ENCODE measurements at regions not wholly inside any gene's neighbourhood (a gene's known extent, or its start where the extent isn't known, plus 50 kb on each side); places are given as distances from the start of the nearest gene placed in this dataset.

- dilution Hi-C loops (cut with MboI; ENCODE audit: extremely low pct_ligation_motif_present, low sequenced_read_pairs), result no loop called here
These were observed 65.4 kb upstream of the ZC3H12C start for GRCh38 chr11:110027627-110028371.

GRCh38 chr11:110028921-110029320 lies 64.3 kb upstream of the ZC3H12C start:
- FAIRE-seq, result no peak
- DNase-seq (ENCODE audit: low read depth, low spot score), result no peak
- H3K4me3 ChIP-seq (ENCODE audit: control insufficient read depth in 2 of 3, extremely low read depth in 1 of 3, insufficient read depth in 2 of 3, low read depth in 1 of 3, low read length in 3 of 3), result no peak overlapping the region
- H3K36me3 ChIP-seq (ENCODE audit: control insufficient read depth in 2 of 2, extremely low read depth in 1 of 2, insufficient read depth in 2 of 2, low read length in 2 of 2), result no peaks in the 10 kb centered on the region
- H3K9me1 ChIP-seq (ENCODE audit: control insufficient read depth, extremely low read depth, insufficient read depth, low read length), result no peaks in the 10 kb centered on the region
- H3K27me3 ChIP-seq (ENCODE audit: control insufficient read depth, extremely low read depth, insufficient read depth, low read length), result no peaks in the 10 kb centered on the region
- H3K79me2 ChIP-seq (ENCODE audit: control insufficient read depth, insufficient read depth, low read length), result no peaks in the 10 kb centered on the region
- H3K27ac ChIP-seq (ENCODE audit: control insufficient read depth, insufficient read depth, low read length), result no peak overlapping the region
- no peaks in the 10 kb centered on the region for H4K20me1 ChIP-seq (ENCODE audit: control insufficient read depth, extremely low read depth, insufficient read depth, low read length)
- dilution Hi-C loops (cut with MboI; ENCODE audit: extremely low pct_ligation_motif_present, low sequenced_read_pairs), result no loop called here
- no peak overlapping the region for H3K4me2 ChIP-seq (ENCODE audit: control insufficient read depth, extremely low read depth, insufficient read depth, low read depth, low read length)
- no peak overlapping the region for H2AFZ ChIP-seq (ENCODE audit: control insufficient read depth, low read length)
- TF ChIP-seq CTCF (optimal IDR thresholded peaks at IDR 0.05 in 1 of 3, IDR thresholded peaks at IDR 0.05 in 1 of 3, conservative IDR thresholded peaks at IDR 0.05 in 1 of 3; ENCODE audit: extremely low read depth in 1 of 3, insufficient read depth in 2 of 3, low read length in 3 of 3) (no peak), EZH2 (IDR thresholded peaks at IDR 0.05; ENCODE audit: low read length) (no peak)
- H3K9me3 ChIP-seq (ENCODE audit: control insufficient read depth, low read depth, low read length), result no peaks in the 10 kb centered on the region
- no peak overlapping the region for H3K9ac ChIP-seq (ENCODE audit: control insufficient read depth, extremely low read depth, insufficient read depth, low read length)
- no peaks in the 10 kb centered on the region for H3K4me1 ChIP-seq (ENCODE audit: control insufficient read depth, extremely low read depth, insufficient read depth, low read length)

More at GRCh38 chr11:110027627-110028371, 65.4 kb upstream of the ZC3H12C start:
- H3K4me2 ChIP-seq (ENCODE audit: control insufficient read depth, extremely low read depth, insufficient read depth, low read depth, low read length), result no peak overlapping the region
- no peak overlapping the region for H3K4me3 ChIP-seq (ENCODE audit: control insufficient read depth in 2 of 3, extremely low read depth in 1 of 3, insufficient read depth in 2 of 3, low read depth in 1 of 3, low read length in 3 of 3)
- no peak for TF ChIP-seq CTCF (optimal IDR thresholded peaks at IDR 0.05 in 1 of 3, IDR thresholded peaks at IDR 0.05 in 1 of 3, conservative IDR thresholded peaks at IDR 0.05 in 1 of 3; ENCODE audit: extremely low read depth in 1 of 3, insufficient read depth in 2 of 3, low read length in 3 of 3)
- TF ChIP-seq EZH2 (IDR thresholded peaks at IDR 0.05; ENCODE audit: low read length), result no peak
- no peak for DNase-seq (ENCODE audit: low read depth, low spot score)
- no peaks in the 10 kb centered on the region for H3K27me3 ChIP-seq (ENCODE audit: control insufficient read depth, extremely low read depth, insufficient read depth, low read length)
- no peak for FAIRE-seq
- no peaks in the 10 kb centered on the region for H3K9me1 ChIP-seq (ENCODE audit: control insufficient read depth, extremely low read depth, insufficient read depth, low read length)
- no peaks in the 10 kb centered on the region for H4K20me1 ChIP-seq (ENCODE audit: control insufficient read depth, extremely low read depth, insufficient read depth, low read length)
- no peaks in the 10 kb centered on the region for H3K79me2 ChIP-seq (ENCODE audit: control insufficient read depth, insufficient read depth, low read length)
- H3K36me3 ChIP-seq (ENCODE audit: control insufficient read depth in 2 of 2, extremely low read depth in 1 of 2, insufficient read depth in 2 of 2, low read length in 2 of 2), result no peaks in the 10 kb centered on the region
- peaks cover 2% of the 10 kb centered on the region for H3K4me1 ChIP-seq (ENCODE audit: control insufficient read depth, extremely low read depth, insufficient read depth, low read length)
- no peak overlapping the region for H2AFZ ChIP-seq (ENCODE audit: control insufficient read depth, low read length)
- no peak overlapping the region for H3K9ac ChIP-seq (ENCODE audit: control insufficient read depth, extremely low read depth, insufficient read depth, low read length)
- no peak overlapping the region for H3K27ac ChIP-seq (ENCODE audit: control insufficient read depth, insufficient read depth, low read length)
- no peaks in the 10 kb centered on the region for H3K9me3 ChIP-seq (ENCODE audit: control insufficient read depth, low read depth, low read length)
